Nephron progenitor cell (in vitro differentiated cells): ENCODE measurements at regions not wholly inside any gene's neighbourhood (a gene's known extent, or its start where the extent isn't known, plus 50 kb on each side); places are given as distances from the start of the nearest gene placed in this dataset.
A peak's percentile ranks its signal among the peaks of the same experiment; 100 is the strongest.

Experiments
- DNase-seq: peaks from one replicate; pipeline ENCODE4 v3.0.0; 2021
- H3K27ac Mint-ChIP-seq: 2 replicates; pipeline ENCODE4 v1.8.0; 2021; ENCODE audit warnings: mild to moderate bottlenecking, moderate library complexity, mixed read lengths
- H3K27me3 Mint-ChIP-seq: 2 replicates; pipeline ENCODE4 v1.8.0; 2021; ENCODE audit warnings: mild to moderate bottlenecking, low read depth, mixed read lengths; ENCODE audit not compliant: poor library complexity
- H3K36me3 Mint-ChIP-seq: 2 replicates; pipeline ENCODE4 v1.8.0; 2021; ENCODE audit warnings: low read depth, mixed read lengths
- H3K4me1 Mint-ChIP-seq: 2 replicates; pipeline ENCODE4 v1.8.0; 2021; ENCODE audit warnings: mixed read lengths
- H3K4me3 Mint-ChIP-seq: 2 replicates; pipeline ENCODE4 v1.8.0; 2021; ENCODE audit warnings: mild to moderate bottlenecking, moderate library complexity, mixed read lengths
- H3K9me3 Mint-ChIP-seq: 2 replicates; pipeline ENCODE4 v1.8.0; 2021; ENCODE audit warnings: mild to moderate bottlenecking, moderate library complexity, mixed read lengths
- TF ChIP-seq, protein P1 (sequence below): fragments of 200-600 bp; sonication (generic); IDR thresholded peaks from 2 replicates; pipeline ENCODE4 v1.5.0; 2021; ENCODE audit warnings: antibody characterized with exemption

DNA sequence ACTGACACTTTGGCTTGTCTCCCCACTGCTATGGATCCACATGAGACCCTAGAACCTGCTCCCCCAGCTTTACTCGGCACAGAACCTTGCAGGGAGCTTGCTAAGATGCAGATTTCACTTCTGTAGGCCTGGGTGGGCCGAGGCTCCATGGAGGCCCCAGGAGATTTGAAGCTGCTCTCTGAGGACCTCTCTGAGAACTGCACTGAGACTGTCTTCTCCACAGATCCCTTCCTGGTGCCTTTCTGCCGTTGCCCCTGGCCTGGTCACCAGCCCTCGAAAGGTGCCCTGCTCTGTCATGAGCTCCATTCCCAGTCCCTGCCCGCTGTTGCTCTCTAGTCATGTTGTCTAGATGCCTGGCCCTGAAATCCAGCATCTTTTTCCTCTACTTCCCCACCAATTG lies 588.4 kb downstream of the AJAP1 start:
- DNase-seq = no peak
- H3K9me3 Mint-ChIP-seq = peaks cover 6% of the 10 kb centered on the region
- TF ChIP-seq, protein P1, sequence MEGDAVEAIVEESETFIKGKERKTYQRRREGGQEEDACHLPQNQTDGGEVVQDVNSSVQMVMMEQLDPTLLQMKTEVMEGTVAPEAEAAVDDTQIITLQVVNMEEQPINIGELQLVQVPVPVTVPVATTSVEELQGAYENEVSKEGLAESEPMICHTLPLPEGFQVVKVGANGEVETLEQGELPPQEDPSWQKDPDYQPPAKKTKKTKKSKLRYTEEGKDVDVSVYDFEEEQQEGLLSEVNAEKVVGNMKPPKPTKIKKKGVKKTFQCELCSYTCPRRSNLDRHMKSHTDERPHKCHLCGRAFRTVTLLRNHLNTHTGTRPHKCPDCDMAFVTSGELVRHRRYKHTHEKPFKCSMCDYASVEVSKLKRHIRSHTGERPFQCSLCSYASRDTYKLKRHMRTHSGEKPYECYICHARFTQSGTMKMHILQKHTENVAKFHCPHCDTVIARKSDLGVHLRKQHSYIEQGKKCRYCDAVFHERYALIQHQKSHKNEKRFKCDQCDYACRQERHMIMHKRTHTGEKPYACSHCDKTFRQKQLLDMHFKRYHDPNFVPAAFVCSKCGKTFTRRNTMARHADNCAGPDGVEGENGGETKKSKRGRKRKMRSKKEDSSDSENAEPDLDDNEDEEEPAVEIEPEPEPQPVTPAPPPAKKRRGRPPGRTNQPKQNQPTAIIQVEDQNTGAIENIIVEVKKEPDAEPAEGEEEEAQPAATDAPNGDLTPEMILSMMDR = no peak
- H3K4me3 Mint-ChIP-seq = no peak overlapping the region
- H3K27me3 Mint-ChIP-seq = peaks cover 26% of the 10 kb centered on the region
- no peaks in the 10 kb centered on the region for H3K36me3 Mint-ChIP-seq
- no peak overlapping the region for H3K27ac Mint-ChIP-seq
- no peaks in the 10 kb centered on the region for H3K4me1 Mint-ChIP-seq

DNA sequence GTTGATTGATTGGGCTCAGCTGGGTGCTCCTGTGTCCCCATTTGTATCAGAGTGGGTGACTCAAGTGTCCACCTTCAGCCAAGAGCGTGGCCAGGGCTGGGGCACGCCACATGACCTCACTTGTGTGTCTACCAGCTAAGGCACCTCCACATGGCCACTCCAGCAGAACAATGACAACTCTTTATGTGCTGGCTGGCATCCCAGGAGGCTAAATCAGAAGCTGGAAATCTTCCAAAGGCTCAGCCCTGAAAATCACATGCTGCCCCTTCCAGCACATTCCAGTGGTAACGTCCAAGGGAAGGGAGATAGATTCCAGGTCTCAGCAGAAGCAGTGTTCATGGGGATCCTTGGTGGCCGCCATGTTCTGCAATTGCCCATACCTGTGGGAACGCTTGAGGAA lies 585.5 kb downstream of the AJAP1 start:
- Mint-ChIP-seq H3K27ac (no peak overlapping the region), H3K36me3 (no peaks in the 10 kb centered on the region), H3K4me3 (no peak overlapping the region), H3K4me1 (no peaks in the 10 kb centered on the region), H3K27me3 (peaks cover 33% of the 10 kb centered on the region), H3K9me3 (peaks cover 11% of the 10 kb centered on the region)
- TF ChIP-seq, protein P1 = no peak
- DNase-seq = no peak

DNA sequence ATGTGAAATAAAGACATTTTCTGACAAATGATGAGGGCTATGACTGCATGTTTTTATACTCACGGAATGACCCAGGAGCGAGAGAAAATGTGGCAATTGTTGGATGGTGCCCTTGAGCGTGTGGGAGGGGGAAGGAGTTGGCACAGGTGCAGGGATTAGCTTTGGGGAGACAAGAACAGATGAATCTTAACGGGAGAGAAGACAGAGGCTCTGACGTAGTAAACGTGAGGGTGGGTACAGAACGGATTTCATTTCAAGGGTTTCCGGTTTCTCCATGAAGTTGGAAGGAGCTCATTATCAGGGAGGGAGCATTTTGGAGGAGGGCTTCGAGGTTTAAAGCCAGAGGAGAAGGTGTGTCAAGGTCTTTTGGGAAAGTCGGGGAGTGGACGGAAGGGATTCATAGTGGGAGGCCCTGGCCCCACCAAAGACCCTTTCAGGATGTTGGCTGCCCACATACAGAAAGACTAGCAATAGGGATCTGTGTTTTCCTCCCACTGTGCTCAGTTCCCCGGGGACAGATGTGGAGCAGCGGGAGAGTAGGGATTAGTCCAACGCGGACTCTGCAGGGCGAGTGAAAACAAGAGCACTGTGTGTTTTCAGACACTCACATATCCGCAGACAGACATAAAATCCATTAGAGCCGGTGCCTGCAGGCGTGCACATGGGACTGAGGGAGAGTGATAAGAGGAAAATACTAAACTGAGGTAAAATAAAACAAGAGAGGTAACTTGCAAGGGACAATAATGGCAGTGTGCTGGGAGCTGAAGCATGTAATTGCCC lies 584.1 kb downstream of the AJAP1 start:
- Mint-ChIP-seq H3K4me1 (no peaks in the 10 kb centered on the region), H3K27me3 (peaks cover 32% of the 10 kb centered on the region), H3K27ac (peak overlapping the region; percentile 23), H3K9me3 (peaks cover 16% of the 10 kb centered on the region), H3K36me3 (no peaks in the 10 kb centered on the region), H3K4me3 (no peak overlapping the region)
- no peak for DNase-seq
- TF ChIP-seq, protein P1 = no peak

DNA sequence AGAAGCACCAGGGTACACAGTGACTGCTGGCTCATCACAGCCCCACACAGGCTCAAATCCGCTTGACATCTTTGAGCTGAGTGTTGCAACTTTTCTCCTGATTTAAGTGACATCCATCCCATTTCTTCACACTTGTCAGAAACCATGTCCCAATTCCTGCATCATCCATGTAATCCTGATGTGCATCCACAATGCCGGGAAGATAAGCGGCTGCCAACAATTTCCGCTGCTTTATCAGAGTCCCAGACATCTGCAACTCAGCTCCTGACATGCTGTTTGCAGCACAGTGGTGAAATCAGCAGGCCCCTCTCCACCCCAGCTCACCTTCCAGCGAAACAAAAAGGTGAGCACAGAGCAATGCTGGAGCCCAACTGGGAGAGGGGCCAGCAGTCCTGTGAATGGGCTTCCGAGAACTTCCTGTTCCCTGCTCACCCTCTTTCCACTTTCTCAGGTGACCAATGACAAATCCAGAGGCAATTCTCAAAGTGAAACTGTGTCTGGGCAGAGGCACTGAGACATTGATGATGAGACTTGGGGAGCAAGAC lies 581.0 kb downstream of the AJAP1 start:
- Mint-ChIP-seq H3K27me3 (peaks cover 35% of the 10 kb centered on the region), H3K9me3 (peaks cover 20% of the 10 kb centered on the region), H3K36me3 (no peaks in the 10 kb centered on the region), H3K4me1 (no peaks in the 10 kb centered on the region), H3K4me3 (no peak overlapping the region), H3K27ac (no peak overlapping the region)
- DNase-seq = no peak
- TF ChIP-seq, protein P1 = no peak

DNA sequence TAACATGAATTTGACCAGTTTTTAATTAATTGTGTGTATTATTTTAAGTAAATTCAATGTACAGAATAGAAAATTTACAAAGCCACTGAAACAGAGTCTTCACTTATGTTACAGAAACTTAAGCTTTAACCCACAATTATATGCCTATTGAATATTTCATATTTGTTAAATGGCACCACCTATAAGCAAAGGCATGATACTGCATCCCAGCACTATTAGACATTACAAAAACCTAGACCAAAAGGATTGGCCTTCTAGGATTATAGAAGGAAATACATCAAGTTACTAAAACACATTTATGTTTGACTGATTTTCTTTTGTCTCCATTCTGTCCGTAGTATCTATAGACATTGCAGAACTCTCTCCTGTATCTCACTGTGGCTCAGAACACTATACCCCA lies 578.1 kb downstream of the AJAP1 start:
- H3K4me3 Mint-ChIP-seq = no peak overlapping the region
- H3K36me3 Mint-ChIP-seq = no peaks in the 10 kb centered on the region
- DNase-seq = no peak
- no peaks in the 10 kb centered on the region for H3K4me1 Mint-ChIP-seq
- H3K27ac Mint-ChIP-seq = no peak overlapping the region
- peaks cover 42% of the 10 kb centered on the region for H3K27me3 Mint-ChIP-seq
- TF ChIP-seq, protein P1 = no peak
- peaks cover 17% of the 10 kb centered on the region for H3K9me3 Mint-ChIP-seq
